Colonic mucosa (tissue), 4 donors: ENCODE measurements at regions not wholly inside any gene's neighbourhood (a gene's known extent, or its start where the extent isn't known, plus 50 kb on each side); places are given as distances from the start of the nearest gene placed in this dataset.

Experiments
- DNase-seq: peaks from one replicate; pipeline ENCODE4 v3.0.0-alpha.2; 2020
- H3K27ac ChIP-seq: fragments of 200-600 bp; one replicate; pipeline ENCODE4 v1.8.0; 2021
- H3K27me3 ChIP-seq: fragments of 200-600 bp; one replicate; pipeline ENCODE4 v1.8.0; 2021
- H3K36me3 ChIP-seq: fragments of 200-600 bp; one replicate; pipeline ENCODE4 v1.8.0; 2021
- H3K4me1 ChIP-seq: fragments of 200-600 bp; one replicate; pipeline ENCODE4 v1.8.0; 2021; ENCODE audit warnings: mild to moderate bottlenecking
- H3K4me3 ChIP-seq: fragments of 200-600 bp; one replicate; pipeline ENCODE4 v1.8.0; 2021
- H3K9ac ChIP-seq, 2 donors: one replicate each; pipeline ENCODE4 v1.7.0; 2013; ENCODE audit warnings: control low read depth in 2 of 2, low read depth in 2 of 2, low read length in 2 of 2
- H3K9me3 ChIP-seq: fragments of 200-600 bp; one replicate; pipeline ENCODE4 v1.8.0; 2021
- CTCF ChIP-seq: fragments of 200-600 bp; IDR thresholded peaks from one replicate; pipeline ENCODE4 v1.8.0; 2022; ENCODE audit warnings: antibody characterized with exemption, mild to moderate bottlenecking
- intact Hi-C: fragments of 100-400 bp; cut with DNase I; formaldehyde crosslinking; loops from one replicate; pipeline ENCODE4 v1.14.1; 2022
- donor health status: healthy.
- donor health status: DM: no; HTN: no; CAD: no.
- donor health status: DM: no; HTN: no; CAD: no.

- Histone ChIP-seq H3K4me1 (no peaks in the 10 kb centered on the region), H3K27ac (no peak overlapping the region), H3K9me3 (no peaks in the 10 kb centered on the region), H3K4me3 (no peak overlapping the region), H3K27me3 (no peaks in the 10 kb centered on the region), H3K36me3 (no peaks in the 10 kb centered on the region), H3K9ac (no peak overlapping the region)
- no peak for DNase-seq
- no peak for TF ChIP-seq CTCF
- intact Hi-C loops, result no loop called here
Observed at GRCh38 chr6:93165850-93166430, 253.4 kb downstream of the EPHA7 start.

GRCh38 chr6:93164781-93165180 is 254.6 kb downstream of the EPHA7 start:
- intact Hi-C loops, result no loop called here
- H3K4me1 ChIP-seq, result no peaks in the 10 kb centered on the region
- no peak overlapping the region for H3K4me3 ChIP-seq
- no peak overlapping the region for H3K27ac ChIP-seq
- H3K9me3 ChIP-seq, result no peaks in the 10 kb centered on the region
- H3K36me3 ChIP-seq, result no peaks in the 10 kb centered on the region
- no peak overlapping the region for H3K9ac ChIP-seq
- DNase-seq, result no peak
- TF ChIP-seq CTCF, result no peak
- no peaks in the 10 kb centered on the region for H3K27me3 ChIP-seq

- intact Hi-C loops, result no loop called here
- H3K9ac ChIP-seq, result no peak overlapping the region
- no peak overlapping the region for H3K27ac ChIP-seq
- H3K9me3 ChIP-seq, result no peaks in the 10 kb centered on the region
- no peaks in the 10 kb centered on the region for H3K36me3 ChIP-seq
- no peak for TF ChIP-seq CTCF
- H3K27me3 ChIP-seq, result no peaks in the 10 kb centered on the region
- DNase-seq, result no peak
- no peaks in the 10 kb centered on the region for H3K4me1 ChIP-seq
- no peak overlapping the region for H3K4me3 ChIP-seq
Observed at GRCh38 chr6:93163146-93163545, 256.2 kb downstream of the EPHA7 start.

- no peaks in the 10 kb centered on the region for H3K36me3 ChIP-seq
- H3K9me3 ChIP-seq, result no peaks in the 10 kb centered on the region
- H3K4me3 ChIP-seq, result no peak overlapping the region
- no peaks in the 10 kb centered on the region for H3K27me3 ChIP-seq
- TF ChIP-seq CTCF, result no peak
- H3K4me1 ChIP-seq, result no peaks in the 10 kb centered on the region
- no peak for DNase-seq
- H3K27ac ChIP-seq, result no peak overlapping the region
- intact Hi-C loops, result no loop called here
- H3K9ac ChIP-seq, result no peak overlapping the region
Observed at GRCh38 chr6:93139408-93140081, 279.8 kb downstream of the EPHA7 start.

- Histone ChIP-seq H3K36me3 (no peaks in the 10 kb centered on the region), H3K4me1 (no peaks in the 10 kb centered on the region), H3K9ac (no peak overlapping the region), H3K27me3 (no peaks in the 10 kb centered on the region), H3K9me3 (no peaks in the 10 kb centered on the region), H3K4me3 (no peak overlapping the region), H3K27ac (no peak overlapping the region)
- intact Hi-C loops, result no loop called here
- TF ChIP-seq CTCF, result no peak
- no peak for DNase-seq
Observed at GRCh38 chr6:93136111-93136510, 283.2 kb downstream of the EPHA7 start.
